GM20000 (cell line): ENCODE measurements at regions not wholly inside any gene's neighbourhood (a gene's known extent, or its start where the extent isn't known, plus 50 kb on each side); places are given as distances from the start of the nearest gene placed in this dataset.

ENCODE experiments used
- DNase-seq: peaks from one replicate; pipeline ENCODE4 v3.0.0; 2012; ENCODE audit warnings: low spot score
- TF ChIP-seq, protein P1 (sequence below): IDR thresholded peaks from 2 replicates; pipeline ENCODE4 v1.5.1; 2012; ENCODE audit warnings: mild to moderate bottlenecking, control low read depth; ENCODE audit errors: extremely low read depth, missing control alignments

DNA sequence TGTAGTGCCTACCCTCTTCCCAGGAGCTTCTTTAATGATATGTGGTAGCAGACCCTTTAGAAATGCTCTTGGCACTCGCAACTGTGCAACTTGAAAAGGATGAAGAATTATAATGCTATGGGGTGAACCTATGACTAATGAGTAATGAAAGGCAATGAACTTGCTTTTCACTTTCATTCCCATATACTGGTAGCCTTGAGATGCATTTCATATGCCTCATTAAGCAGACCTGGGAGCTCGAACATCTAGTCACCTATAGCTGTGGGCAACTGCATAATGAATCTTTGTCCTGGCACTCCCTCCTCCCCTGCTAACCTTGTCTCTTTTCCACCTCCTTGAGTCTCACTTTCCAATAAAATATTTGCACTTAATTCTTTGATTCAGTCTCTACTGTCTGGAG is 605.9 kb upstream of the DAB2 start:
- DNase-seq: no peak
- TF ChIP-seq, protein P1, sequence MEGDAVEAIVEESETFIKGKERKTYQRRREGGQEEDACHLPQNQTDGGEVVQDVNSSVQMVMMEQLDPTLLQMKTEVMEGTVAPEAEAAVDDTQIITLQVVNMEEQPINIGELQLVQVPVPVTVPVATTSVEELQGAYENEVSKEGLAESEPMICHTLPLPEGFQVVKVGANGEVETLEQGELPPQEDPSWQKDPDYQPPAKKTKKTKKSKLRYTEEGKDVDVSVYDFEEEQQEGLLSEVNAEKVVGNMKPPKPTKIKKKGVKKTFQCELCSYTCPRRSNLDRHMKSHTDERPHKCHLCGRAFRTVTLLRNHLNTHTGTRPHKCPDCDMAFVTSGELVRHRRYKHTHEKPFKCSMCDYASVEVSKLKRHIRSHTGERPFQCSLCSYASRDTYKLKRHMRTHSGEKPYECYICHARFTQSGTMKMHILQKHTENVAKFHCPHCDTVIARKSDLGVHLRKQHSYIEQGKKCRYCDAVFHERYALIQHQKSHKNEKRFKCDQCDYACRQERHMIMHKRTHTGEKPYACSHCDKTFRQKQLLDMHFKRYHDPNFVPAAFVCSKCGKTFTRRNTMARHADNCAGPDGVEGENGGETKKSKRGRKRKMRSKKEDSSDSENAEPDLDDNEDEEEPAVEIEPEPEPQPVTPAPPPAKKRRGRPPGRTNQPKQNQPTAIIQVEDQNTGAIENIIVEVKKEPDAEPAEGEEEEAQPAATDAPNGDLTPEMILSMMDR: no peak

DNA sequence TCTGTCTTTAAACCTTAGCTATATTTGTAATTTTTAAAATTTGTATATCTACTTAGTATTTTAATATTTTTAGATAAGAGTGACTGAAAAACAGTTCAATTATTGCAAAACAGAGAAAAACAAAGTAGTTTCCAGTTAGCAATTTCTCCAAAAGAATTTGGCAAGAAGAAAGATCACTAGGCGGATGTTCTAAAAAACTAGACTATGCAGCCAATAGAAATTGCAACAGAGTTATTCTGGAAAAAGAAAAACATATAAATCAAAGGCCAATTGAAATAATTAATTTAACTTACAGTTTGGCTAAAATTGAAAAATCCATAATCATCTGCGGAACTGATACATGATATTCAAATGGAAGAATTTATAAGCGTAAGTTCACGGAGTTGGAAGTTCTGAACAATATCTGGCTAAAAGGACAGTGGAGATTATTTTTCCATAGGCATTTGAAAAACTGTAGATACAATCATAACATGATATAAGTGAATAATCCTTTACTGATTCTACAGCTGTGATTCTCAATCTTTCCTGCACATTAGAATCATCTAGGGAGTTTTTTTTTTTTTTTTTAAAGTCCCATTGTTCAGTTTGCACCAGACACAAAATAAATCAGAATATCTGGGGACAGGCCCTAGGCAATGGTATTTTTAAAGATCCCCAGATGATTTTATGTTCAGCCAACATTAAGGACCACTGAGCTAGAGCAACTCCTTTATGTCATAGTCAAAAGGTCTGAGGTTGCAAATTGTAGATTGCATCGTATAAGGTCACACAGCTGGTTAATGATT is 605.1 kb upstream of the DAB2 start:
- TF ChIP-seq, protein P1: no peak
- no peak for DNase-seq

DNA sequence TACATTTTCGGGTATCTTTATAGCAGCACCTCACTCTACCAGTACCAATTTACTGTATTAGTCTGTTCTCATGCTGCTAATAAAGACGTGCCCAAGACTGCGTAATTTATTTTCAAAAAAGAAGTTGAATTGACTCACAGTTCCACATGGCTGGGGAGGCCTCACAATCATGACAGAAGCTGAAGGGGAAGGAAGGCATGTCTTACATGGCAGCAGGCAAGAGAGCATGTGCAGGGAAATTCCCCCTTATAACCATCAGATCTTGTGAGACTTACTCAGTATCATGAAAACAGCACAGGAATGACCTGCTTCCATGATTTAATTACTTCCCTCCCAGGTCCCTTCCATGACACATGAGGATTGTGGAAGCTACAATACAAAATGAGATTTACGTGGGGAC is 602.6 kb upstream of the DAB2 start:
- DNase-seq: no peak
- TF ChIP-seq, protein P1: no peak

DNA sequence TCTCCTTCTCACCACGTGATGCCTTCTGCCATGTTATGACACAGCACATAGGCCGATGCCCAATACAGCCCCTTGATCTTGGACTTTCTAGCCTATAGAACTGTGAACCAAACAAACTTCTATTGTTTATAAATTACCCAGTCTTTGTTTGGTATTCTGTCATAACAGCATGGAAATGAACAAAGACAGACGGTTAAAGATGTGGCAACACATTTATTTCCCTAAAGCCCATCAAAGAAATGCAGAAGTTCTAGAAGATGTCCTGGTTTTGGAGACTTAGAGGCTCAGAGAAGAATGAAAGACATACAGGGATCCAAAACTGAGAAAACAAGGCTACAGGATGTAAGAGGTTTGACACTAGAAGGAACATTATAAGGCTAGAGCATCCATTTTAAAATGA is 600.8 kb upstream of the DAB2 start:
- TF ChIP-seq, protein P1: no peak

DNA sequence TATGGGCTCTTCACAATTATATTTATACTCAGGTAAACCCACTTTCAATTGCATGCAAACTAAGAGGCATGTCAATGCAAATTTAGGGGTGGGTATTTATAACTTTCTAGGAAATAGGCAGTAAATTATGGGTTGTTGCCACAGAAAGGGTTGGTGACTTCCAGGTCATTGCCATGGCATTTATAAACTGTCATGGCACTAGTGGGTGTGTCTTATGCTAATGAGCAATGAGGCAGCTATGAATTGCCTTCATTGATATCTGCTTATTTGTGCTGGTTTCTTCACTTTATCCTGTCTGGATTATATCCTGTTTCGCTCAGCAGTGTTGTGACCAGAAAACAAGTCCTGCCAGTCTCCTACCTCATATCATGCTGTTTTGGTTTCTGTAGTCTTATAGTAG is 597.3 kb upstream of the DAB2 start:
- DNase-seq: no peak
- TF ChIP-seq, protein P1: no peak

More for the DNA sequence above, 600.8 kb upstream of the DAB2 start:
- no peak for DNase-seq

DNA sequence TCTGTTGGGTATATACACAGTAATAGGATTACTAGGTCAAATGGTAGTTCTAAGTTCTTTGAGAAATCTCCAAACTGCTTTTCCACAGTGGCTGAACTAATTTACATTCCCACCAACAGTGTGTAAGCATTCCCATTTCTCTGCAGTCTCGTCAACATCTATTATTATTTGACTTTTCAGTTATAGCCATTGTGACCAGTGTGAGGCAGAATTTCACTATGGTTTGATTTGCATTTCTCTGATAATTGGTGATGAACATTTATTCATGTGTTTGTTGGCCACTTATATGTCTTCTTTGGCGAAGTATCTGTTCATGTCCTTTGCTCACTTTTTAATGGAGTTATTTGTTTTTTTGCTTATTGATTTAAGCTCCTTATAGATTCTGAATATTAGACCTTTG is 596.2 kb upstream of the DAB2 start:
- TF ChIP-seq, protein P1: no peak
- no peak for DNase-seq

DNA sequence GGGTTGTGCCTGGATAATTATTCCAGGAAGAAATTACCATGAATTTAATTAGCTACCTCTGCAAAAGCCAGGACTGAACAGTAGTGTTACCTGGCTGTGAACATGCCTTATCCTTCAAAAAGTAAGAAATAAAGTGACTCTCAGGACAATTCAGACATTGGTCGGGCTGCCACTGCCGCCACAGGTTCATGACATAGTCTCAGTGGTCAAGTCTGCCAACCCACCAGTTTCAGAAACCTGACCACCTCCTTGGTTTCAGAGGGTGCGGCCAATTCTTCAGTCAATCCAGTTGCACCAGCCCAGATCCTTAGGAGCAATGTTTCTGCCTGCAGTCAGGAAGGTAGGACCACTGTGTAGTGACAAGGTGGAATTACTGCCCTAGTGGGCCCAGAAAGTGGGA is 593.1 kb upstream of the DAB2 start:
- TF ChIP-seq, protein P1: no peak
- no peak for DNase-seq
